Lung microvascular endothelial cell (primary cell): ENCODE measurements at regions not wholly inside any gene's neighbourhood (a gene's known extent, or its start where the extent isn't known, plus 50 kb on each side); places are given as distances from the start of the nearest gene placed in this dataset.

ENCODE experiments used
- DNase-seq, 2 donors: peaks; one replicate each; pipeline versions ENCODE4 v3.0.0 to v3.0.0-alpha.2; 2010; ENCODE audit warnings: low read depth in 2 of 2

GRCh38 chr6:6522709-6523108, 65.8 kb upstream of the LY86 start:
- no peak for DNase-seq

- DNase-seq = no peak
These were observed 63.6 kb upstream of the LY86 start for GRCh38 chr6:6524951-6525350.

GRCh38 chr6:6525933-6526332, 62.6 kb upstream of the LY86 start:
- DNase-seq = no peak

GRCh38 chr6:6529275-6529674, 59.2 kb upstream of the LY86 start:
- DNase-seq = no peak

GRCh38 chr6:6533176-6533575, 55.3 kb upstream of the LY86 start:
- DNase-seq = no peak

GRCh38 chr6:6534399-6534798, 54.1 kb upstream of the LY86 start:
- no peak for DNase-seq

- no peak for DNase-seq
These were observed 50.8 kb upstream of the LY86 start for GRCh38 chr6:6537488-6538260.

- no peak for DNase-seq
These were observed 50.3 kb upstream of the LY86 start for GRCh38 chr6:6538261-6538660.
